Astrocyte (in vitro differentiated cells and primary cell): ENCODE measurements at regions not wholly inside any gene's neighbourhood (a gene's known extent, or its start where the extent isn't known, plus 50 kb on each side); places are given as distances from the start of the nearest gene placed in this dataset.
A peak's percentile ranks its signal among the peaks of the same experiment; 100 is the strongest.

Source experiments
- DNase-seq: peaks from one replicate; pipeline ENCODE4 v3.0.0-alpha.2; 2010; ENCODE audit warnings: low read depth
- FAIRE-seq: peaks from 2 replicates; lab custom pipeline; 2011; peaks lifted over from hg19 to GRCh38; lab: Jason Lieb, UNC
- H2AFZ ChIP-seq: 2 replicates; pipeline ENCODE4 v1.6.0; 2012; ENCODE audit warnings: low read depth, low read length, inconsistent platforms
- H3K27ac ChIP-seq: 2 replicates; pipeline ENCODE4 v1.5.1; 2011; ENCODE audit warnings: low read depth, low read length, inconsistent platforms
- H3K27me3 ChIP-seq: 2 replicates; pipeline ENCODE4 v1.6.0; 2011; ENCODE audit warnings: low read length, inconsistent platforms; ENCODE audit not compliant: insufficient read depth
- H3K36me3 ChIP-seq: 2 replicates; pipeline ENCODE4 v1.5.1; 2011; ENCODE audit warnings: low read length, inconsistent platforms; ENCODE audit not compliant: insufficient read depth
- H3K4me1 ChIP-seq: 2 replicates; pipeline ENCODE4 v1.5.1; 2011; ENCODE audit warnings: low read length, inconsistent platforms; ENCODE audit not compliant: insufficient read depth
- H3K4me2 ChIP-seq: 2 replicates; pipeline ENCODE4 v1.6.0; 2012; ENCODE audit warnings: low read length, inconsistent platforms
- H3K4me3 ChIP-seq: 2 replicates; pipeline ENCODE4 v1.5.1; 2011; ENCODE audit warnings: low read depth, mild to moderate bottlenecking, low read length, inconsistent platforms; ENCODE audit not compliant: insufficient read depth
- H3K79me2 ChIP-seq: 2 replicates; pipeline ENCODE4 v1.6.0; 2012; ENCODE audit warnings: mild to moderate bottlenecking, low read length, inconsistent platforms; ENCODE audit not compliant: insufficient read depth
- H3K9ac ChIP-seq: 2 replicates; pipeline ENCODE4 v1.6.0; 2012; ENCODE audit warnings: mild to moderate bottlenecking, low read length, inconsistent platforms
- H3K9me3 ChIP-seq: 2 replicates; pipeline ENCODE4 v1.5.1; 2012; ENCODE audit warnings: low read depth, mild to moderate bottlenecking, low read length, inconsistent platforms; ENCODE audit not compliant: insufficient read depth
- H4K20me1 ChIP-seq: 2 replicates; pipeline ENCODE4 v1.6.0; 2012; ENCODE audit warnings: low read length, inconsistent platforms; ENCODE audit not compliant: insufficient read depth
- H3K27ac Mint-ChIP-seq: one replicate; pipeline ENCODE4 v1.8.0; 2021; ENCODE audit warnings: mild to moderate bottlenecking, mixed read lengths; ENCODE audit not compliant: unreplicated experiment
- H3K27me3 Mint-ChIP-seq: one replicate; pipeline ENCODE4 v1.8.0; 2021; ENCODE audit warnings: low read depth, mixed read lengths; ENCODE audit not compliant: unreplicated experiment
- H3K36me3 Mint-ChIP-seq: one replicate; pipeline ENCODE4 v1.8.0; 2021; ENCODE audit warnings: low read depth, mixed read lengths; ENCODE audit not compliant: unreplicated experiment
- H3K4me1 Mint-ChIP-seq: one replicate; pipeline ENCODE4 v1.8.0; 2021; ENCODE audit warnings: low read depth, mixed read lengths; ENCODE audit not compliant: unreplicated experiment
- H3K4me3 Mint-ChIP-seq: one replicate; pipeline ENCODE4 v1.8.0; 2021; ENCODE audit warnings: mild to moderate bottlenecking, moderate library complexity, mixed read lengths; ENCODE audit not compliant: unreplicated experiment
- H3K9me3 Mint-ChIP-seq: one replicate; pipeline ENCODE4 v1.8.0; 2021; ENCODE audit warnings: mild to moderate bottlenecking, mixed read lengths; ENCODE audit not compliant: unreplicated experiment
- CTCF ChIP-seq: IDR thresholded peaks from 2 replicates; pipeline ENCODE4 v1.5.1; 2011; ENCODE audit warnings: low read depth, mild to moderate bottlenecking, inconsistent platforms, low read length, moderate library complexity; ENCODE audit not compliant: insufficient read depth
- EZH2 ChIP-seq: IDR thresholded peaks from 2 replicates; pipeline ENCODE4 v1.6.1; 2012; ENCODE audit warnings: mild to moderate bottlenecking, low read length, inconsistent platforms; ENCODE audit not compliant: insufficient read depth

GRCh38 chr12:114963846-114964245, 279.9 kb upstream of the TBX3 start:
- no peak overlapping the region for H3K4me3 Mint-ChIP-seq
- Histone ChIP-seq H3K27ac (no peak overlapping the region), H3K9me3 (no peaks in the 10 kb centered on the region), H3K4me1 (no peaks in the 10 kb centered on the region), H3K4me2 (no peak overlapping the region), H3K4me3 (no peak overlapping the region), H3K36me3 (no peaks in the 10 kb centered on the region), H3K27me3 (no peaks in the 10 kb centered on the region), H2AFZ (no peak overlapping the region), H4K20me1 (no peaks in the 10 kb centered on the region), H3K79me2 (no peaks in the 10 kb centered on the region), H3K9ac (no peak overlapping the region)
- peaks cover 2% of the 10 kb centered on the region for H3K9me3 Mint-ChIP-seq
- H3K27ac Mint-ChIP-seq: no peak overlapping the region
- no peaks in the 10 kb centered on the region for H3K36me3 Mint-ChIP-seq
- peaks cover 3% of the 10 kb centered on the region for H3K27me3 Mint-ChIP-seq
- no peaks in the 10 kb centered on the region for H3K4me1 Mint-ChIP-seq
- DNase-seq: peak; percentile 11
- TF ChIP-seq CTCF (no peak), EZH2 (no peak)
- no peak for FAIRE-seq

GRCh38 chr12:114961491-114961890, 277.5 kb upstream of the TBX3 start:
- Histone ChIP-seq H4K20me1 (no peaks in the 10 kb centered on the region), H3K4me2 (no peak overlapping the region), H3K27ac (no peak overlapping the region), H3K9me3 (no peaks in the 10 kb centered on the region), H3K27me3 (no peaks in the 10 kb centered on the region), H3K4me3 (no peak overlapping the region), H3K9ac (no peak overlapping the region), H2AFZ (no peak overlapping the region), H3K79me2 (no peaks in the 10 kb centered on the region), H3K36me3 (no peaks in the 10 kb centered on the region), H3K4me1 (no peaks in the 10 kb centered on the region)
- DNase-seq: no peak
- Mint-ChIP-seq H3K9me3 (peaks cover 2% of the 10 kb centered on the region), H3K4me1 (no peaks in the 10 kb centered on the region), H3K4me3 (no peak overlapping the region), H3K27me3 (peaks cover 2% of the 10 kb centered on the region), H3K27ac (no peak overlapping the region), H3K36me3 (no peaks in the 10 kb centered on the region)
- no peak for FAIRE-seq
- TF ChIP-seq EZH2: no peak
- no peak for TF ChIP-seq CTCF

GRCh38 chr12:114958538-114958937, 274.6 kb upstream of the TBX3 start:
- no peak for DNase-seq
- Mint-ChIP-seq H3K27ac (no peak overlapping the region), H3K4me3 (no peak overlapping the region), H3K4me1 (no peaks in the 10 kb centered on the region), H3K36me3 (no peaks in the 10 kb centered on the region), H3K27me3 (peaks cover 2% of the 10 kb centered on the region), H3K9me3 (peaks cover 2% of the 10 kb centered on the region)
- Histone ChIP-seq H3K9me3 (no peaks in the 10 kb centered on the region), H3K79me2 (no peaks in the 10 kb centered on the region), H3K9ac (no peak overlapping the region), H3K4me1 (no peaks in the 10 kb centered on the region), H3K27me3 (no peaks in the 10 kb centered on the region), H2AFZ (no peak overlapping the region), H3K36me3 (no peaks in the 10 kb centered on the region), H4K20me1 (no peaks in the 10 kb centered on the region), H3K27ac (no peak overlapping the region), H3K4me3 (no peak overlapping the region), H3K4me2 (no peak overlapping the region)
- no peak for FAIRE-seq
- TF ChIP-seq EZH2 (no peak), CTCF (no peak)
